MG63 (cell line): ENCODE measurements at regions not wholly inside any gene's neighbourhood (a gene's known extent, or its start where the extent isn't known, plus 50 kb on each side); places are given as distances from the start of the nearest gene placed in this dataset.
"Not testable (repeated sequence)": the region's sequence is repeated elsewhere in the genome, so short reads cannot be mapped to it uniquely, and the experiment has no call there.

ENCODE experiments used
- DNase-seq: peaks from one replicate; pipeline ENCODE4 v3.0.0-alpha.2; 2020
- H3K27me3 ChIP-seq: fragments of 250-450 bp; sonication (Bioruptor Pico); 2 replicates; pipeline ENCODE4 v1.5.1; 2020; ENCODE audit warnings: mild to moderate bottlenecking, moderate library complexity
- H3K36me3 ChIP-seq: fragments of 250-450 bp; sonication (Bioruptor Pico); 2 replicates; pipeline ENCODE4 v1.5.1; 2020; ENCODE audit warnings: mild to moderate bottlenecking, moderate library complexity
- H3K4me3 ChIP-seq: fragments of 250-450 bp; sonication (Bioruptor Pico); 2 replicates; pipeline ENCODE4 v1.5.1; 2020; ENCODE audit warnings: mild to moderate bottlenecking, moderate library complexity
- H3K9me3 ChIP-seq: fragments of 250-450 bp; sonication (Bioruptor Pico); 2 replicates; pipeline ENCODE4 v1.5.1; 2020; ENCODE audit warnings: mild to moderate bottlenecking, moderate library complexity

DNA sequence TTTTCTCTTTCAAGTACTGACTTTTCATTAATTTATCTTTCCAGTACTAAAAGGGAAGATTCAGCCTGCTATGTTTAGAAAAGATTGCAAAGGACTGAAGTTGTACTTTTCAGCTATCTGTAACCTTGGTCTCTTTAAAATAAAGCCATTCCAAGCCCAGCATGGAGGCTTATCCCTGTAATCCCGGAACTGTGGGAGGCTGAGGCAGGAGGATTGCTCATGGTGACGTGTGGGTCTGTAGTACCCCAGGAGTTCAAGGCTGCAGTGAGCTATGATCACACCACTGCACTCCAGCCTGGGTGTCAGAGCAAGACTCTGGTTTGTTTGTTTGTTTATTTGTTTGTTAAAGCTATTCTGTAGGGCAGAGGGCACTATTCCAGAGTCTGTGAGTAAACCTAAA, 50.6 kb upstream of the TMEM170B start:
- H3K27me3 ChIP-seq = no peaks in the 10 kb centered on the region
- no peaks in the 10 kb centered on the region for H3K36me3 ChIP-seq
- H3K9me3 ChIP-seq = no peaks in the 10 kb centered on the region
- no peak for DNase-seq
- no peak overlapping the region for H3K4me3 ChIP-seq

GRCh38 chr6:11486486-11486885, 51.1 kb upstream of the TMEM170B start:
- Histone ChIP-seq H3K27me3 (no peaks in the 10 kb centered on the region), H3K36me3 (no peaks in the 10 kb centered on the region), H3K9me3 (no peaks in the 10 kb centered on the region)

GRCh38 chr6:11486051-11486450, 51.5 kb upstream of the TMEM170B start:
- H3K36me3 ChIP-seq = no peaks in the 10 kb centered on the region
- H3K9me3 ChIP-seq = no peaks in the 10 kb centered on the region
- no peak overlapping the region for H3K4me3 ChIP-seq
- DNase-seq = no peak
- no peaks in the 10 kb centered on the region for H3K27me3 ChIP-seq

More at GRCh38 chr6:11486486-11486885, 51.1 kb upstream of the TMEM170B start:
- DNase-seq = no peak
- no peak overlapping the region for H3K4me3 ChIP-seq

GRCh38 chr6:11485271-11485670, 52.3 kb upstream of the TMEM170B start:
- DNase-seq = no peak
- no peak overlapping the region for H3K4me3 ChIP-seq
- no peaks in the 10 kb centered on the region for H3K36me3 ChIP-seq
- no peaks in the 10 kb centered on the region for H3K27me3 ChIP-seq
- no peaks in the 10 kb centered on the region for H3K9me3 ChIP-seq

- Histone ChIP-seq H3K9me3 (no peaks in the 10 kb centered on the region), H3K27me3 (no peaks in the 10 kb centered on the region), H3K36me3 (no peaks in the 10 kb centered on the region), H3K4me3 (no peak overlapping the region)
- no peak for DNase-seq
Measured at GRCh38 chr6:11484441-11484840, 53.1 kb upstream of the TMEM170B start.

GRCh38 chr6:11482616-11483015, 54.9 kb upstream of the TMEM170B start:
- Histone ChIP-seq H3K27me3 (no peaks in the 10 kb centered on the region), H3K36me3 (no peaks in the 10 kb centered on the region), H3K4me3 (no peak overlapping the region), H3K9me3 (no peaks in the 10 kb centered on the region)
- DNase-seq = no peak

DNA sequence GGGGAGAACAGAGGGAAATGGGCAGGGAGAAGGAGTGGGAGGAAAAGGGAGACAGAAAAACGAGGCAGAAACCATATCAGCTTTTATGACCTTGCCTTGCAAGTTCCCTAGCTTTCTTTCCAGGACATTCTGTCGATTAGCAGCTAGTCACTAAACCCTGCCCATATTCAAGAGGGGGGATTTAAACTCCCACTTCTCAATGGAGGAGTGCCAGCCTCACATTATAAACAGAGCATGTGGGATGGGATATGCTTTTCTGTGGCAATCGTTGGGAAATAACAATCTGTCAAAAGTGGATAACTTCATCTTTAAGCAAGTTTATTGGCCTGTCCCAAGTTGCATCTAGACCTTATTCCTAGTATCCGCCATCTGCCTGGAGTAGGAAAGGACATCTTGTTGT, 57.0 kb upstream of the TMEM170B start:
- DNase-seq = no peak
- no peak overlapping the region for H3K4me3 ChIP-seq
- no peaks in the 10 kb centered on the region for H3K27me3 ChIP-seq
- H3K9me3 ChIP-seq = no peaks in the 10 kb centered on the region
- H3K36me3 ChIP-seq = no peaks in the 10 kb centered on the region

DNA sequence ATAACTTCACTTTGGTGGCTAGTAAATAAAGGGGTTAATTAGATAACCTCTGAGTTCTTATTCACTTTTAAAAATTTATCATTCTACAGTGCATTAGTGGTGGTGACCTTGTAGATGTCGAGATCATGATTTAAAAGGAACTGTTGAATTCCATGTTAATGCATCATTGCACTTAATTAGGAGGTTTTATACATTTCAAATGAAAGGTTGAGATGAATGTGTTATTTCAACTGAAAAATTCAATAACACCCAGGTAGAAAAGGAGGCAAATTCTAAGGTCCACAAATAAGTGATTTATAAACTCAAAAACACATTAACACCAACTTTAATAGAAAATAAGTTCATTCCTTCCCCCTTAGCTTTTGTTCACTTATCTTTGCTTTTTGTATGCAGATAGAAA, 58.3 kb upstream of the TMEM170B start:
- H3K36me3 ChIP-seq = no peaks in the 10 kb centered on the region
- H3K9me3 ChIP-seq = no peaks in the 10 kb centered on the region
- DNase-seq = no peak
- H3K27me3 ChIP-seq = no peaks in the 10 kb centered on the region
- no peak overlapping the region for H3K4me3 ChIP-seq

DNA sequence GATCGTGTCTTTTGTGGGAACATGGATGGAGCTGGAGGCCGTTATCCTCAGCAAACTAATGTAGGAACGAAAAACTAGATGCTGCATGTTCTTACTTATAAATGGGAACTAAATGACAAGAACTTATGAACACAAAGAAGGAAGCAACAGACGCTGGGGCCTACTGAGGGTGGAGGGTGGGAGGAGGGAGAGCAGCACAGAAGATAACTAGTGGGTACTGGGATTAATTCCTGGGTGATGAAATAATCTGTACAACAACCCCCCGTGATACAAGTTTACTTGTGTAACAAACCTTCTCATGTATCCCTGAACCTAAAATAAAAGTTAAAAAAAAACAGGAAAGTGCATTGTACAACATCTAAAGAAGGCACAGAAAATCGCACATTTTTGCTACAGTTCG, 59.0 kb upstream of the TMEM170B start:
- Histone ChIP-seq H3K4me3 (no peak overlapping the region), H3K27me3 (no peaks in the 10 kb centered on the region), H3K9me3 (no peaks in the 10 kb centered on the region), H3K36me3 (no peaks in the 10 kb centered on the region)
- DNase-seq = no peak

DNA sequence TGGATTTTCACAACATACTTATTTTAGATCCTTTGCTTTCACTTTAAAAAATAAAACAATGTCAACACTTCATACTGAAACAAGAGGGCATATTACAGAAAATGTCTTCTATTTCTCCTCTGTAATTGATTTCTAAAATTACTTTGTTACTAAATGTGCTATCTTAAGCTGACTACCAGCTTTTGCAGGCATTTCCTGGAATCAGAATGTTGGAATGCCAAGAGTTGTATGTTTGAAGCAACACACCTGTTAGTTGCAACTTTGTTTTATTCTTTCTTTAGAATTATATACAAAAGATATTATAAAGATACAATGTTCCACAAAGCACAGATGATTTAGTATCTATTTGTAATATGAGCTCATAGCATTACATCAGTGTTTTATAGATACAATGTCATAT, 62.5 kb upstream of the TMEM170B start:
- no peaks in the 10 kb centered on the region for H3K27me3 ChIP-seq
- H3K9me3 ChIP-seq = no peaks in the 10 kb centered on the region
- DNase-seq = no peak
- no peak overlapping the region for H3K4me3 ChIP-seq
- no peaks in the 10 kb centered on the region for H3K36me3 ChIP-seq

DNA sequence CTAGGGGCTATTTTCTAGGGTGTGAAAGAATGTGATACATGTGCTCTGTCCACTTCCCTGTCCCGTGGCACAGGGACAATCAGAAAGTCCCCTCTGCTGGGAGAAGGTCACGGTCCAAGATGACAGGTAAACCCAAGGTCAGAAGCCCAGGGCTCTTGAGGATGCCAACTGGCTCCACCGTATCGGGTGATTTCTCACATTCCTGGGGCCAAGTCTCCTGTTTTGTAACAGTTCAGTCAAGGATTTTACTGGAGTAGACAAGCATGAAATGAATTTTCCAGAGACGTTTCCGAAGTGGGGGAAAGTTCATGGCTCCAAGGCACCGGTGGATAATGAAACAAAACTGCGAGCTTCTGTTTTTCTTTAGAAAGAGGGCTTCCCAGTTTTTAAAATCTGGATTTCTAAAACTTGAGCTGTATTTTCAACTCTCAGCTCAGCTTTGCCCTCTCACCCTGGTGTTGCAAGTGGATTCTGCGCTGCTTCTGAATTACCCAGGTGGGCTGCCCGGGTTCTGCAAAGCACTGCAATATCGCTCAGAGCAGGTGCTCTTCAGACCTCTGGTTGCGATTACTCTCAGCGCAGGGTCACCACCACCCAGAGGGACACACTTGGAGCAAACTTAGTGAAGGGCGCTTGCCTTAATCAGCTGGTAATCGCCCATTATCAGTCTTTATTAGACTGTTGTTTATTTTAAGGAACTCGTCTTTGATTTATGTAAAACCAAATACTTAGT, 64.4 kb upstream of the TMEM170B start:
- no peaks in the 10 kb centered on the region for H3K27me3 ChIP-seq
- no peaks in the 10 kb centered on the region for H3K36me3 ChIP-seq
- H3K4me3 ChIP-seq = no peak overlapping the region
- no peak for DNase-seq
- H3K9me3 ChIP-seq = no peaks in the 10 kb centered on the region

DNA sequence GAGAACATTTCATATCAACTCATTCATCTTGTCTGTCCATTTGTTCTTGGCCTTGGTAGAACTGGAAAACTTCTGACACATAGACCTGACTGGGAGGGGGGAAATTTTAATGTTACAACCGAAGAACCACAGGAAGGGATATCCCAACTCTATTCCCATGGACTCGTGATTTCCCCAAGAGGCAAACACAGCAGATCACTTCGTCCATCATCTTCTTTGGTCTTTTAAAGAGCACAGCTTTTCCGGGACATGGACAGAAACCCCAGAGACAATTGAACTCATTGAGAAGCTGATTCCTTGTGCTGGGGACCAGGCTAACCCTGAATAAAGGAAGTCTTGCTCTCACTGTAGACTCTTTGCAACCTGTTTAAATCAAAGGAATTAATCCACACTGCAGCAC, 66.3 kb upstream of the TMEM170B start:
- Histone ChIP-seq H3K9me3 (no peaks in the 10 kb centered on the region), H3K4me3 (no peak overlapping the region), H3K36me3 (no peaks in the 10 kb centered on the region), H3K27me3 (no peaks in the 10 kb centered on the region)
- no peak for DNase-seq

GRCh38 chr6:11469684-11470083, 67.9 kb upstream of the TMEM170B start:
- Histone ChIP-seq H3K36me3 (no peaks in the 10 kb centered on the region), H3K9me3 (no peaks in the 10 kb centered on the region), H3K4me3 (no peak overlapping the region), H3K27me3 (no peaks in the 10 kb centered on the region)
- no peak for DNase-seq

DNA sequence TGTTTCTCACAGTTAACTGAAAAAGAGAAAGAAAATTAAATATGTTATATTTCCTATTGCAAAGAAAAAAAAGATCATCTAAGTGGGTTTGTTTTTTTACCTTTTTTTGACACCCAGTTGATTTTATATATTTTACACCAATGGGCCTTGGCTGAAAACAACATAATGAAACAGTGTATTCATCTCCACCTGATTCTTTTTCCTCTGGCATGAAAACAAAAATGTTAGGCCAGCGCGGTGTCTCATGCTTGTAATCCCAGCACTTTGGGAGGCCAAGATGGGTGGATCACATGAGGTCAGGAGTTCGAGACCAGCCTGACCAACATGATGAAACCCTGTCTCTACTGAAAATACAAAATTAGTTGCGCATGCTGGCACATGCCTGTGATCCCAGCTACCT, 69.3 kb upstream of the TMEM170B start:
- peak; percentile 27 for DNase-seq

DNA sequence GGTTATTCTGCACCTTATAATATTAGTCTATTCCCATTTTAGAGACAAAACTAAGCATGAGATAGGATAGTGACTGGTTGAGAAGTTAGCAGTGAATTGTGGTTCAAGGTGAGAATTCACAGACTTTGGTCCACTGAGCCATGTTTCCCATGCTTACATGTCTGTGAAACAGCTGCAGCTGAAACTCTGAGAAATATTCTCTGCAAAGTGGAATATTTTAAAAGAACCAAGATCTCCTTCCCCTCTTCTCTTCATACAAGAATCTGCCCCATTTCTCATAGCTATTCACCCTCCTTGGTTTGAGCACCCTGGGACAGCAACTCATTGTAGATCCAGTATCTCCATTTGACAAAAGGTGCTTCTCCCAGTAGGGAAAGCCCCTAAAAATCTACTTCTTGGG, 70.2 kb upstream of the TMEM170B start:
- Histone ChIP-seq H3K36me3 (no peaks in the 10 kb centered on the region), H3K27me3 (no peaks in the 10 kb centered on the region), H3K9me3 (no peaks in the 10 kb centered on the region), H3K4me3 (no peak overlapping the region)
- no peak for DNase-seq

More for the DNA sequence above, 69.3 kb upstream of the TMEM170B start:
- H3K9me3 ChIP-seq, H3K36me3 ChIP-seq, H3K4me3 ChIP-seq, H3K27me3 ChIP-seq: not testable (repeated sequence)

DNA sequence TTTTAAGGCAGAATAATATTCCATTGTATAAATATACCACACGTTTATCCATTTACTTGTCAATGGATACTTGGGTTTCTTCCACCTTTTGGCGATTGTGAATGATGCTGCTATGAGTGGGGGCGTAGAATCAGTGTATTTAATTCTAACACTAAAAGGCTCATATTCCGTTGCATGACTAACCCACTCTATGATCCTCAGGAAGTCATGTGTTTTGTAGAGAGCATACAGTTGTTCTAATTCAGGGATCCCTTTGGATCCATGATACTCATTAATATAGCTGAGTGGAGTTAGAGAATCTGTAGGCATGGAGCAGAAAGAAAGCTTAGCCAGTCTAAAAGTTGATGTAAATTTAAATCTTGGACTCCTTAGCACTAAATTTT, 74.2 kb upstream of the TMEM170B start:
- DNase-seq = no peak
- Histone ChIP-seq H3K27me3 (no peaks in the 10 kb centered on the region), H3K9me3 (no peaks in the 10 kb centered on the region), H3K4me3 (no peak overlapping the region), H3K36me3 (no peaks in the 10 kb centered on the region)

DNA sequence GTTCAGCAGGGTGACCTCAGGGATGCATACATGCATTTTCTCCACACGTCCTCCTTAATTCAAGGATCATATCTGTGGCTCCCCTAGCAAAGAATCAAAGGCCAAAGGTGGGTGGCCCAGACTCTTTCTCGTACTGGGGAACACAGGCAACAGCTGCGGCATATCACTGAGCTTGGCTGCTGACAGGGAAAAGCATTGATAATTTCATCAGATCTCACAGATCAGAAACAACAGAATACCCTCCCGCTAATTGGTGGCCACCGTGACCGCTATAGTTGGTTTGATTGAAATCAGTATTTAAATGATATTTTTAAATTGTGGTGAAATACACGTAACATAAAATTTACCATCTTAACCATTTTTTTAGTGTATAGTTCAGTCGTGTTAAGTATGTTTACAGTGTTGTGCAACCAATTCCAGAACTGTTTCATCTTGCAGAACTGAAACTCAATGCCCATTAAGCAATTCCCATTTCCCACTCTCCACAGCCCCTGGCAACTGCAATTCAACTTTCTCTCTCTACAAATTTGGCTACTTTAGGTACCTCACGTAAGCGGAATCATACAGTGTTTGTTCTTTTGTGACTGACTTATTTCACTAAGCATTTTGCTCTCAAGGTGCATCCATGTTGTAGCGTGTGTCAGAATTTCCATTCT, 74.7 kb upstream of the TMEM170B start:
- Histone ChIP-seq H3K36me3 (no peaks in the 10 kb centered on the region), H3K4me3 (no peak overlapping the region), H3K27me3 (no peaks in the 10 kb centered on the region), H3K9me3 (no peaks in the 10 kb centered on the region)
- no peak for DNase-seq
